C1 segment of cervical spinal cord (tissue), 14 donors: ENCODE measurements at regions not wholly inside any gene's neighbourhood (a gene's known extent, or its start where the extent isn't known, plus 50 kb on each side); places are given as distances from the start of the nearest gene placed in this dataset.
"Not testable (repeated sequence)": the region's sequence is repeated elsewhere in the genome, so short reads cannot be mapped to it uniquely, and the experiment has no call there.

Experiments used
- DNase-seq, 14 donors: peaks; one replicate each; lab custom pipeline; 2025; lab: John Stamatoyannopoulos, UW

GRCh38 chr9:39566782-39567181, 211.3 kb downstream of the SPATA31A1 start:
- not testable (repeated sequence) for DNase-seq

- not testable (repeated sequence) for DNase-seq
These were observed 211.9 kb downstream of the SPATA31A1 start for GRCh38 chr9:39567396-39567795.

- DNase-seq = not testable (repeated sequence)
These were observed 213.4 kb downstream of the SPATA31A1 start for GRCh38 chr9:39568900-39569299.

GRCh38 chr9:39573024-39574022, 217.9 kb downstream of the SPATA31A1 start:
- not testable (repeated sequence) for DNase-seq

GRCh38 chr9:39579000-39579399, 223.5 kb downstream of the SPATA31A1 start:
- not testable (repeated sequence) for DNase-seq

GRCh38 chr9:39581296-39581695, 225.8 kb downstream of the SPATA31A1 start:
- not testable (repeated sequence) for DNase-seq

- not testable (repeated sequence) for DNase-seq
These were observed 227.4 kb downstream of the SPATA31A1 start for GRCh38 chr9:39582677-39583412.

- DNase-seq = not testable (repeated sequence)
These were observed 227.9 kb downstream of the SPATA31A1 start for GRCh38 chr9:39583413-39583747.

GRCh38 chr9:39585233-39585632, 229.8 kb downstream of the SPATA31A1 start:
- DNase-seq = not testable (repeated sequence)

- no peak for DNase-seq
These were observed 232.5 kb downstream of the SPATA31A1 start for GRCh38 chr9:39587844-39588499.

GRCh38 chr9:39588500-39589137, 233.2 kb downstream of the SPATA31A1 start:
- DNase-seq = no peak

GRCh38 chr9:39604089-39604488, 248.6 kb downstream of the SPATA31A1 start:
- DNase-seq = not testable (repeated sequence)

GRCh38 chr9:39611449-39612231, 256.2 kb downstream of the SPATA31A1 start:
- not testable (repeated sequence) for DNase-seq

GRCh38 chr9:39616480-39616879, 261.0 kb downstream of the SPATA31A1 start:
- not testable (repeated sequence) for DNase-seq

GRCh38 chr9:39624048-39624447, 268.6 kb downstream of the SPATA31A1 start:
- DNase-seq = not testable (repeated sequence)

GRCh38 chr9:39632071-39632470, 276.6 kb downstream of the SPATA31A1 start:
- DNase-seq = not testable (repeated sequence)

GRCh38 chr9:39649029-39649428, 293.6 kb downstream of the SPATA31A1 start:
- DNase-seq = not testable (repeated sequence)

GRCh38 chr9:39656960-39657603, 301.6 kb downstream of the SPATA31A1 start:
- not testable (repeated sequence) for DNase-seq

GRCh38 chr9:39663020-39663419, 307.6 kb downstream of the SPATA31A1 start:
- not testable (repeated sequence) for DNase-seq

GRCh38 chr9:39663713-39664112, 308.2 kb downstream of the SPATA31A1 start:
- not testable (repeated sequence) for DNase-seq
